Right renal pelvis (tissue), 4 donors: ENCODE measurements at regions not wholly inside any gene's neighbourhood (a gene's known extent, or its start where the extent isn't known, plus 50 kb on each side); places are given as distances from the start of the nearest gene placed in this dataset.

ENCODE experiments used
- DNase-seq, 4 donors: peaks; one replicate each; pipeline ENCODE4 v3.0.0-alpha.2; 2013; ENCODE audit warnings: low read depth in 4 of 4, low spot score in 3 of 4, missing footprints in 1 of 4

DNA sequence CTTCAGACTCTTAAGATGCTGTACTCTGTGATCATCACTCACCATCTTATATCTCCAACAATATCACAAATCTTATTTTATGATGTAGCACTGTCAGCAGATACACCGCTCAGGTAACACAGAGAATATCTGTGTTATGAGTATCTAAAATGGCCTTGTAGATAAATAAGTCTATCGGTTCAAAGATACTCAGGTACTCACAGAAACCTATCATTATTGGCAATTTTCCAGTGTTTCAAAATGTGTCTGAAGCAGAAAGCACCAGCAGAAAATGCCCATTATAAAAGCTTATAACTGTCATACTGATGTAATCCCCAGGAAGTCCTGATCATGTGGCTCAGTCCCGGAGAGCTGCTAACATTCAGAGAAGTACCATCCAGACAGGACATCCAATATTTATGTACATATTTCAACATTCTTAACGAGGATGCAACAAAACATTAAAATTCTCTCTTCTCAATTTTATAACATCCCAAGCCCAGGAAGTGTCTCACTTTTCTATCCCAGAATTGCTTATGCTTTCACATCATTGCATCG is 190.7 kb upstream of the LMNTD1 start:
- DNase-seq: no peak

DNA sequence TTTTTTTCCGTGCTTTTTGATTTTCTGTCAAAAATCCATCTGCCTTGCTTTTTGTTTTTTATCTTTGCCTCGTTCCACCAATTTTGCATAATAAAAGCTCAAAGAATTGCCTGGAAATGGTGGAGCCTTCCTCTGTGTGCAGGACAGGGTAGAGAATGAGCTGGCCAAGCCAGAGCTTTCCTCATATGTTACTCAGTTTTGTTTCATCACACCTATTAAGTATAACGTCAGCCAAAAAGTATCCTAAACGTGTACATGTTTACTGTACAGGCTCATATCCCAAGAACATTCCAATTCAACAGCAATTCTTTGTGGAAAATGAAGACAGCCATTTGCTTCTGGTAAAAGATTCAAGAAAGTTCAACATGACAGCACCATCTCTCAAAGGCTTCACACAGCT is 191.2 kb upstream of the LMNTD1 start:
- no peak for DNase-seq

DNA sequence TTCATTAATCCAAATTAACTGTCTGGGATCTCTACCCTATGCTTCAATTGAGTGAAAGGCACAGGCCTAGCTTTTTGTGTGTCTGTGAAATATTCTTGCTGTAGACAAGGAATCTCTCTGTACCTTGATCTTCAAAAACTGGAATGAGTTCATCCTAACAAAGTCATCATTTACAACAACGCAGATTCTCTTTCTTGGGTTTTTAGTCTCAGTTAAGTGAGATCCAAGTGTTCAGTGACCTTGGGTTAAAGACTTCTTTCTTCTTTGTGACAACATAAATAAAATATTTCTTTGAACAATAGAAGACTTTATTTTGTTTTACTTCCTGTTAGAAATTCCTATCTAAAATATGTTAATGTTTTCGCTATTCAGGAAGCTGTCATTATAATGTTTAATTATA is 192.2 kb upstream of the LMNTD1 start:
- no peak for DNase-seq

DNA sequence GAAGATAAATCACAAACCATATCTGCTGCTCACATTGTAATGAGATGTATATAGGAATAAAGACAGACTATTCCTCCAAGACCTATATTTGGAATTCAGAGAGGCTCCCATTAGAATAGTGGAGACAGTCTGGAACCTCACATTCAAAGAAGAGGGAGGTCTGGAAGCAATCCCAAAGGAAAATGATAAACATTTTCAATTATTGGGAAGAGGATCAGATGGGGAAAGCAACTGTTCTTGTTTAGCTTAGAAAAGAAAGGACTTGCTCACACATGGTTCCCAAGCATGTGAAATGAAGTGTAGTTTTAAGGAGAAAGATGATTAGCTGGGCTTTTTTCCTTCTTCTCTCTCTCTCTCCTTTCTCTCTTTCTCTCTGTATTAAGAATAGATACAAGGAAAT is 193.0 kb upstream of the LMNTD1 start:
- no peak for DNase-seq

DNA sequence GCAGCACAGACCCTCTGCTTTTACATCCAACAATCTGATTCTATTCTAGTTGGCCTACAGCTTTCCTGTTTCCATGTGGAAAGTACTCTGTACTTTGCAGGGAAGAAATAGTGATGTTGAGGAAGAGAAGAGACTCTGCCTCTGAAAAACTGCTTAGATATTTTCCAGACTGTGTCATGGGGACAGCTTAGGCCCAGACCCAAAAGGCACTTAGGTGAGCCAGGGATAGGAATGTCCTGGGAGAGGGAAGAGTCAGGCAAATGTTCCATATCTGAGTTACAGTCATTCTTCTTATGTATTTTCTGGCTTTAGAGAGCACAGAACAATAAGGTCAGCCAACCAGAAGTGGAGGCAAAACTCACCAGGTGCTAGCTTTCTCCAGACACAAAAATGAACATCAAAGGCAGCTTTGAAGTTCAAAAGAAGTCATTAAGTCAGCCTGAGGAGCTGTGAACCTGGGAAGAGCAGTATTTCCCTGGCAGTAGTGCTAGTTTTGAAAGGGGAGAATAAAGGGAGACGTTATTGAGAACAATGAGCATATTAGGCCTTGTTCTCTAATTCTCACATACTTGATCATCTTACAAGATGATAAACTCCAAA is 199.7 kb upstream of the LMNTD1 start:
- DNase-seq: no peak

DNA sequence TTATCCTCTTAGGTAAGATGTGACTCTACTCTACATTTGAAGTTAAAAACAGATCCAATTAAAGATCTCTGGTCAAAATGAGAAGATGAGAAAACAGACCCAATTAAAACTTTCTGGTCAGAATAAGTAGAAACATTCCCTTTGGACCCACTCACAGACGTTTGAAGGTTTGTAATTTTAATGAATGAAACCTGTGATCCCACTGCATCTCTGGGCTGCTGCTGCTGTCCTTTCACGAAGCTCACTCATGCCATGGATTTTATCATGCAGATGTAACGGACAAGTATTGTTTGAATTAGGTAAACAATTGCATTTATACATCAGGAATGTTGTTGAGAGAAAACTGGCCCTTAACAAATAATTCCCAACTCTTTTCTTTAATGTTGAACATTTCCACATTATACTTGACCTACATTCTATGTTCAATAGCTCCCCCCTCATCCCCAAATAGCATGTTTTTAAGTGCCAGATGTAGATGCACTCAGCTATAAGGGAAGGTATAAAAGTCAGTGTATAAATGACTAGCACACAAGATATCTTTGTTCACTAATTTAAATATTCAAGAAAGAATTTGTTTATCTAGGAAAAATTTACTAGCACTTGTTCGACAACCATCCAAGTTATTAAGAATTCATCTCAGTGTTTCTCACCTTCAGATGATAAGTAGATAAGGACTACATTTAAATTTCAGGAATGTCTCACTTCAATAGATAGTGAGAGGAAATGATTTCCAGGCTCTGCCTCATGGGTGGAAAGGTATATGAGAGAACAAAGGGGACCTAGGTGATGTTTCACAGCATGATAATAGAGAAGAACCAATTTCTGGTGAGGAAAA is 202.3 kb upstream of the LMNTD1 start:
- no peak for DNase-seq

DNA sequence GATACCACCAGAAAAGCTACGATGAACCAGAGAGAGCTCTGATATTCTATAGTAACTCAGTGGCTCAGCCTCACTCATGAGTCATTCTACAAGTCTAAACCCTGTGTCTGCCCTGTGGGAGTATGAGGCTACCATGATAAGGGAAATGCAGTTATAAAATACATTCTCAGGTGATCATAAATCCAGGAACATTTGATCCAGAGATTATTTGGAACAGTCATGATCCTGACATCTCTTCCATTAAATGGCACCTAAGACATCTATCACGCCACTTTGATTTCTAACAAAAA is 202.6 kb upstream of the RASSF8 start:
- DNase-seq: no peak

DNA sequence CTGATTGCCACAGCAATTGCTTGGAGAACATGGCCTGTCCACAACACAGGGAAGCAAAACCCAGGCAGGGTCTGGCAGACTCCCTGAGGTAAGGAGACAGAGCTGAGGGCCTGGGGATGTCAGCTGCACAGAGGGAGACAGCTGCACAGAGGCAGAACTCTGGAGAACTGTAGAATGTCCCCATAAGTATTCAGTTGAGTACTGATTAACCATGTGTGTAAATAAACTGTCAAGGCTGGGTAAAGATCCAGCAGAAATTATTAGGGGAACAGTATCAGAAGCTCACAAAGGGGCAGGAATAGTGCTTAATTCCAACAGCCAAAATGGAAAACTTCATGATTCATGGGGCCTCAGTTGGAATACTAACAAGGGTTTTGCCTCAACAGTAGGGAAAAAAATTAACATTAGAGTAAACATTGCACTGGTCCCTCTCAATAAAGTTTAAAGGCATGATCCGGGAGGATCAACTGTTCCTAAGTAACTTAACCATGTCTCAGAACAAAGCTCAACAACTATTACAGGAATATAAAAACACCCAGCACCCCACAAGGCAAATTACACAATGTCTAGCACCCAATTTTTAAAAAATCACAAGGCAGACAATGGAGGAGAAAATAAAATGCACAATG is 201.3 kb upstream of the RASSF8 start:
- no peak for DNase-seq

DNA sequence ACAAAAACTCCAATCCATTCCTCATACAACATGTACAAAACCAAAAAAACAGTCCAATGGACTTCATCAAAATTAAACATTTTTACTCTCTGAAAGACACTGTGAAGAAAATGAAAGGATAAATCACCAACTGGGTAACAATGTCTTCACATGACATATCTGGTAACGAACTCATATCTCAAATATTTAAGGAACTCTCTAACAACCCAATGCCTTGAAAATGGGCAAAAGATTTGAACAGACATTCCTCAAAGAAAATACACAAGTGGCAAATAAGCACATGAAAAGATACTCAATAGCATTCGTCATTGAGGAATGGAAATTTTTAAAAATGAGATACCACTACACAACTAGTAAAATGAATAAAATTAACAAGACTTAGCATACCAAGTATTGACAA is 198.7 kb upstream of the RASSF8 start:
- no peak for DNase-seq

DNA sequence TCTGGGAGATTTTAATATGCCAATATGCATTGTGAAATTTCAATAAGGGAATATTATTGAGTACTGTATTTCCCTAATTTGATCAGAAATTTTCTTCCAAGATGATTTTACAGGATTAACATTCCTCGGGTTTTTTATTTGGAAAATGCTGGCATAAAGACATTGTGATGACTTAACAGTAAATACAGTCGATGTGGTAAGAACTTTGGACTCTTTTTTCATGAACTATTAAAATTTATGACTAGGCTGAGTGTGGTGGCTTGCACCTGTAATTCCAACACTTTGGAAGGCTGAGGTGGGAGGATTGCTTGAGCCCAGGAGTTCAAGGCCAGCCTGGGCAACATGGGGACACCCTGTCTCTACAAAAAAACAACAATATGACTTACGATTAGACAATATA is 197.1 kb upstream of the RASSF8 start:
- DNase-seq: no peak

DNA sequence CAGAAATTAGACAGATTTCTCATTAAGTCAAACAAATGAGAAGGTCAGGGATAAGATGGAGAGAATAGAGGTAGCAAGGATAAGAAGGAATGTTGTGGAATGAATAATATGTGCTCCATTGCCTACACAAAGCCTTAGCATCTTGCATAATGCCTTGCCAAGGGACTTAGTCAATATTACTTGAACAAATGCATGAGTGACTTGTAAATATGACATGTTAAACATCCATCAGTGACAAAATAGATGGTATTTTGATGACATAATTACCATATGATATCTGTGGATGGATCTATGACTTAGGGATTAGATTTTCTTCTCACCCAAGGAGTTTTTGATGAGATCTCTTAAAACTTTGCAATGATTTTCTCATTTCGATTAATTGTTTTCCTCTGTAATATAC is 194.1 kb upstream of the RASSF8 start:
- DNase-seq: no peak

DNA sequence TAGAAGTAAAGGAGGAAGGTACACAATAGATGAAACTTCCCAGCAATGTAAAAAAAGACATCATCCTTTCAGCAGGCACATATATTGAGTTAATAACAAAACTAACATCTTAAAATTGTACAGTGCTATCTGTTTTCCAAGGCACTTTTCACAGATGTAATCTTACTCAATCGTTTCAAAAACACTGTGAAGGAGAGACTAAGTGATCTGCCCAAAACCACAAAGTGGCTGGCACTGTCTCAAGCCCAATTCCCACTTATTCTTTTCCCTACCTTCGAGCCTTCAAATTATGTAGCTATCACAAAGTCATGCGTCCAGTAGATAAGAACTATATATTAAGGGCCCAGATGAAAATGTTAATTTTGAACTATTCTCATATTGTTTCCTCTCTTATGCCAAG is 193.6 kb upstream of the RASSF8 start:
- DNase-seq: no peak

DNA sequence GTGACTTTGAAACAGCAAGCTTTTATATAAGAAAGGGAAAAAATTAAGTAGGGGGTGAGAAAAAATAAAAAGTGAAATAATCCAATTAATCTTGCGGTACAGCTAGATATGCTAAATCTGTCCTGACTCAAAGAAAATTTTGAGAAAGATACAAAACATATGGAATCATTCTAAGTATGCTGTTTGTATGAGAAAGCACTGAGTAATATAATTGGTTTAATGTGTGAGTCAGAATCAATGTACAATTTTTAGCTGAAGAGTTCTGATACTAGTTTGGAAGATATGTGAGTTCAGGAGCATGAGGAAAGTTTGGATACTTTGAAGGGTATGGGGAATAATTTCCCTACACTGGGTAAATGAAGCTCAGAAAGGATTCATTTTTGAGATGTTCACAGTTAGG is 190.9 kb upstream of the RASSF8 start:
- no peak for DNase-seq

DNA sequence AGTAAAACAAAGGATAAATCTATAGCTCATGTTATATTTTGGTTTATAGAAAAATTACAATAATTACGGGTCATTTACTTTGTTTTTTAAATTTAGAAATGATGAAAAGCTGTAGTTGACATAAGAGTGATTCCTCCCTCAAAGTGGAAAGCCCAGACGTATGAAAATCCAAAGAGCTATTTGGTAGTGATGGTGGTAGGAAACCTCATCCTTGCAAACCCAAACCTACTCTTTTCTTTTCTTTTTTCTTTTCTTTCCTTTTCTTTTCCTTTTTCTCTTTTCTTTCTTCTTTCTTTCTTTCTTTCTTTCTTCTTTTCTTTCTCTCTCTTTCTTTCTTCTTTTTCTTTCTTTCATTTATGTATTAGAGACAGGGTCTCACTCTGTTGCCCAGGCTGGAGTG is 190.3 kb upstream of the RASSF8 start:
- no peak for DNase-seq

DNA sequence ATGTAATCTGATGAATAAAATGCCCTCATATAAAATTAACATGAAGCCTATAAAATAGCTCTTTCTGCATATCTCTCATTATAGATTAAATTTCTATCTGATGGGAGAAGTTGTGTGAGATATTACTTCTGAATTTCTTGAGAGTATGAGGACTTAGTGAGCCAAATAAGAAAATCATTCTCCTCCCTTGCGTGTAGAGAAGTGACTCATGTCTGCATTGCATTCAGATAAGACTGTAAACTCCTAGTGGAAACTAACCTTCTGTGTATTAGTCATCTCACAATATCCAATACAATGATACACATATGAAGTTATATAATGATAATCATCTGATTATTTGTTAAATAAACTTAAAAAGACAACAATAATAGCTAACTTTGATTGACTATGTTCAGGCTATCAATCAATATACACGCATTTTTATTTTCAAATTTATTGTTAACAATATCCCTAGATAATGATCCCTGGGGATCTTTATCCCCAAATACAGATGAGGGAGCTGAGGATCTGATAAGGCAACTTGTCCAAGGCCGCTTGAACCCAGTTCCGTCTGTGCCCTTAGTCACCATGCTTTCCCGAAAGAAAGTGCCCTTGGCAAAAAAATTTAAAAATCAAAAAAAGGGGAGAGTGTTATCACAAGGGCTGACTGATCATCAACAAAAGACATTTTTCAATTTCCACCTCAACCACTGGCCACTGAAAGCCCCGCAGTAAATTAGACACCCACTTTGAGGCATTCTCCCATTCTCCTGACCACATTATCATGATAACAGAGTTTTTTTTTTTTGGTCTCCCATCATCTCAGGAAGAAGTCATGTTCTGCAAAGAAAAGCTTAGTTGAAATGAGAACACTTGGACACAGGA is 189.2 kb upstream of the RASSF8 start:
- DNase-seq: no peak

DNA sequence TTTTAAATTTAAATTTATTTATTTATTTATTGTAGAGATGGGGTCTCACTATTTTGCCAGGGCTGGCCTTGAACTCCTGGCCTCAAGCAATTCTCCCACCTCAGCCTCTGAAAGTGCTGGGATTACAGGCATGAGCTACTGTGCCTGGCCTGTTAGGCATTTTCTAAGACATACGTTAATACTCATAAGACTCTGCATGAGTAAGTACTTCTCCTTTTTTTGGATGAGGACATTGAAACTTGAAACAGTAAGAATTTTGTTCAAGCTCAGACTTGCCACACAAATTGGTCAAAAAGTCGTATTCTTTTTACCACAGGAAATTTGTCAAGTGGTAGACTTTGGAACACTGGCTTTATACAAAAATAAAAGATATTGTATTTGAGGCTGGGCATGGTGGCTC is 187.4 kb upstream of the RASSF8 start:
- DNase-seq: no peak

DNA sequence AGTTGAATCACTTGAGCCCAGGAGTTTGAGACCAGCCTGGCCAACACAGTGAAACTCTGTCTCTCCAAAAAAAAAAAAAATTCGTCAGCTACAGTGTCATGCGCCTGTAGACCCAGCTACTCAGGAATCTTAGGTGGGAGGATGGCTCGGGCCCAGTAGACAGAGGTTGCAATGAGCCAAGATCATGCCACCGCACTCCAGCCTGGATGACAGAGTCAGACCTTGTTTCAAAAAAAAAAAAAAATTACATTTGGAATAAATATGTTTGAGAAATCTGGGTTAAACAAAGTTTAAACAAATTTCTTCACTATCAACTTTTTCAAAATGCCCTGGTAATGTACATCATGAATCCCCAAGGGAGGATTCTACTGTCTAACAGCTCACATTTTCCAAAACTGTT is 187.0 kb upstream of the RASSF8 start:
- DNase-seq: no peak

DNA sequence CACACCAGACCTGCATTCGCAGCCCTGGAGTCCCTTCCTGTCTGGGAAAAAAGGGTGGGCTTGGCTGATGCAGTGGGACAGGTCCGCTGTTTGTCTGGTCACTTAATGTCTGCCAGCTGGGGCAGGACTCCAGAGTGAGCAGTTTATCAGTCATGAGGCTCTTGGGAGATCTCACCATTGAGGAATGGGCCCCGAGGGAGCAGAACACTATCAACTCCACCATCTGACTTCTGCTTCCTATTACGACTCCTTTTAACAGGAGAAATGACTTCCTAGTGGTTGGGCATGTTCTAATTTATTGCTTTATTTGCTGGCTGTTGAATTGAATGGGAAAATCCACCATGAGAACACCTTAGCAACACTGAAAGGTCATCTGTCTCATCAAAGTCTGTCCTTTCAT is 182.5 kb upstream of the RASSF8 start:
- DNase-seq: no peak

DNA sequence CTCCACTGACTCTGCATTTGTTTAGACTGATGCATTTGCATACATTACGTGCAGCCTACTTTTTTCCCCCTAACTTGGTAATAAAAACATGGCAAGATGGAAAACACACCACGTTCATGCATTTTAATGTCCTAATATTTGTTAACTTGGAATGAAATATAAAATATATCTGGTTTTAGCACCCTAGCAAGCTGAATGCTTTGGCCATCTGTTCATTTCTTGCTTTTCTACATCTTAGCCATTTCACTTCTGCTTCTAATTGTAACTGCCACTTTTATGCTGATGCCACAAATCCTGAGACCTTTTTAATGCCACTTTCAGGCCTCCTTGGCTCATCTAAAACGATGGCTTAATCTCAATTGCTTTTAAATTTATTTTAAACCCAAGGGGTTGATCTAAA is 177.7 kb upstream of the RASSF8 start:
- DNase-seq: no peak

DNA sequence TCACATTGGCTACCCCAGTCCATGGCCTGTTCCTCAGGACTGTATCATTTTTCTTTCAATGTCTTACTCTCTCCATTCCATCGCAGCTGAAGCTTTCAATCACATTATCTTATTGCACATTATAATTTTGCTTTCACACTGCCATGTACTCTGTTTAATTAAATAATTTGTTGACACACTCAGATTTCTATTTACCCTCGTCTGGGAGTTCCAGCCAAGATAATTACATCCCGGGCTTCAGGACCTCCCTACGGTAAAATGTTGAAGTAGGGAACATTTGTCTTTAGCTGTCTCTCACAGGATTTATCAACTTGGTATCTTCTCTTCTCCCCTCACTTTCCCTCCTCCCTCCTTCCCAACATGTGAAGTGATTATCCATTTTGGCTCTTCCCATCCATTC is 177.2 kb upstream of the RASSF8 start:
- DNase-seq: no peak

DNA sequence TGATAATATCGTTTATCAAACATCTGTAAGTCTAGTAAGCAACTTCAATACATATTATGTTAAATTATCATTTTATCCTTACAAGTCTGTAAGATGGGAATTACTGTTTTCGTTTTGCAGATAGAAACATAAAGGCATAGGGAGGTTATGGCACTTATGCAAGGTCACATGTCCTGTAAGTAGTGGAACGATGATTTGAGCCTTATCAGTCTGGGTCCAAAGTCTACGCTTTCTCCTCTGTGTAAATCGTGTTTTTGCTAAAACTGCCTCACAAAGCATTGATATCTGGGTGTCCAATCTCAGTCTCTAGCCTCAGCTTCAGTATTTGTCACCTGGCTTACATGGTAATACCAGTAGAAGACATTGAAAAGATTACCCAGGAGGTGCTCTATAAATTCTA is 174.9 kb upstream of the RASSF8 start:
- no peak for DNase-seq
